K562 (cell line): ENCODE measurements at regions not wholly inside any gene's neighbourhood (a gene's known extent, or its start where the extent isn't known, plus 50 kb on each side); places are given as distances from the start of the nearest gene placed in this dataset.

ENCODE experiments used
- ATAC-seq: fragments of 200-7000 bp; cut with Tn5 transposase; 3 replicates; pipeline ENCODE4 v1.9.1; 2020; ENCODE audit warnings: moderate library complexity
- BruUV-seq: library from RNA; stranded (reverse); fragments of 400-500 nt; replicated peaks from 2 replicates; lab custom pipeline; 2021; lab: Mats Ljungman, UMichigan
- CTCF ChIA-PET: fragments of 300-600 bp; formaldehyde crosslinking; extraction: SDS; loops from one replicate; lab custom pipeline; 2021; ENCODE audit warnings: low intra/inter-chr PET ratio; lab: Yijun Ruan, JAX
- POLR2A ChIA-PET: fragments of 300-600, 350-650 bp; sonication (Branson Sonifier 250); formaldehyde crosslinking; extraction: SDS; loops from one replicate; lab custom pipeline; 2021; ENCODE audit warnings: antibody characterized with exemption, inconsistent platforms; lab: Yijun Ruan, JAX
- DNase-seq, 4 experiments: peaks; one replicate each; pipeline versions ENCODE4 v3.0.0 to v3.0.0-alpha.2; 2011 to 2018; ENCODE audit warnings: low spot score in 3 of 4, mixed read lengths in 3 of 4; ENCODE audit errors: extremely low read depth in 1 of 4
- FAIRE-seq: peaks from 2 replicates; lab custom pipeline; 2011; peaks lifted over from hg19 to GRCh38; lab: Jason Lieb, UNC
- H2AFZ ChIP-seq: 2 replicates; pipeline ENCODE4 v1.6.0; 2011; ENCODE audit warnings: low read depth, low read length, control low read depth, inconsistent platforms
- H3K27ac ChIP-seq: fragments of 200-600 bp; 3 replicates; pipeline ENCODE4 v1.8.0; 2011; ENCODE audit warnings: low read depth, mild to moderate bottlenecking, control low read depth, inconsistent platforms, low read length, moderate library complexity, mixed read lengths; ENCODE audit errors: extremely low read depth
- H3K27me3 ChIP-seq, 2 experiments: fragments of 300-600 bp in 1 of 2; 2 replicates in 1 of 2; 3 replicates in 1 of 2; pipeline versions ENCODE4 v1.6.0 to v1.8.0; 2011; ENCODE audit warnings: inconsistent platforms in 2 of 2, low read length in 2 of 2, mild to moderate bottlenecking in 1 of 2, mixed read lengths in 1 of 2, moderate library complexity in 1 of 2; ENCODE audit not compliant: control insufficient read depth in 2 of 2, insufficient read depth in 2 of 2
- H3K36me3 ChIP-seq: fragments of 300-600 bp; 3 replicates; pipeline ENCODE4 v1.8.0; 2011; ENCODE audit warnings: mild to moderate bottlenecking, low read length, inconsistent platforms; ENCODE audit not compliant: control insufficient read depth, insufficient read depth
- H3K4me1 ChIP-seq, 2 experiments: fragments of 200-600 bp in 1 of 2; replicated peaks in 1 of 2; 2 replicates in 1 of 2; 3 replicates in 1 of 2; pipeline versions ENCODE4 v1.5.1 to v1.8.0; 2011; ENCODE audit warnings: inconsistent platforms in 2 of 2, low read length in 2 of 2, mild to moderate bottlenecking in 1 of 2, mixed read lengths in 1 of 2, moderate library complexity in 1 of 2; ENCODE audit not compliant: control insufficient read depth in 2 of 2, insufficient read depth in 2 of 2
- H3K4me2 ChIP-seq: 2 replicates; pipeline ENCODE4 v1.6.1; 2011; ENCODE audit warnings: low read length, control low read depth, inconsistent platforms, mixed read lengths; ENCODE audit not compliant: insufficient read depth
- H3K4me3 ChIP-seq: fragments of 200-600 bp; sonication (generic), shearing (Covaris generic); 2 replicates; pipeline ENCODE4 v1.5.1; 2016; ENCODE audit warnings: control low read depth, inconsistent platforms
- H3K79me2 ChIP-seq: fragments of 200-600 bp; 3 replicates; pipeline ENCODE4 v1.8.0; 2011; ENCODE audit warnings: low read length, inconsistent platforms; ENCODE audit not compliant: control insufficient read depth, insufficient read depth
- H3K9ac ChIP-seq, 2 experiments: 2 replicates each; pipeline versions ENCODE4 v1.6.0 to v1.6.1; 2011; ENCODE audit warnings: low read depth in 2 of 2, low read length in 2 of 2, control low read depth in 1 of 2, inconsistent platforms in 1 of 2, mild to moderate bottlenecking in 1 of 2, mixed read lengths in 1 of 2; ENCODE audit not compliant: insufficient read depth in 1 of 2
- H3K9me1 ChIP-seq: one replicate; pipeline ENCODE4 v1.6.0; 2011; ENCODE audit warnings: inconsistent platforms, mild to moderate bottlenecking, low read length, moderate library complexity; ENCODE audit not compliant: control insufficient read depth, insufficient read depth
- H3K9me3 ChIP-seq: replicated peaks from 2 replicates; pipeline ENCODE4 v1.5.1; 2011; ENCODE audit warnings: low read depth, low read length, inconsistent platforms; ENCODE audit not compliant: control insufficient read depth, insufficient read depth
- H4K20me1 ChIP-seq: replicated peaks from 2 replicates; pipeline ENCODE4 v1.6.1; 2011; ENCODE audit warnings: low read length, inconsistent platforms, mixed read lengths; ENCODE audit not compliant: control insufficient read depth, insufficient read depth
- AFF4 ChIP-seq: sonication (generic); formaldehyde crosslinking; IDR thresholded peaks from 2 replicates; pipeline ENCODE4 v1.8.0; 2023; ENCODE audit warnings: mild to moderate bottlenecking, missing genetic modification reagents
- CBX3 ChIP-seq, 2 experiments: IDR thresholded peaks; 1 replicate in 1 of 2; 2 replicates in 1 of 2; pipeline ENCODE4 v1.6.1; 2012; ENCODE audit warnings: inconsistent platforms in 2 of 2, low read length in 2 of 2, borderline replicate concordance in 1 of 2, control low read depth in 1 of 2
- ELF2 ChIP-seq: fragments of 250-450 bp; sonication (Bioruptor Pico); IDR thresholded peaks from 2 replicates; pipeline ENCODE4 v1.5.0; 2021; ENCODE audit warnings: mild to moderate bottlenecking
- GATAD2B ChIP-seq: fragments of 450-650 bp; IDR thresholded peaks from 2 replicates; pipeline ENCODE4 v1.6.1; 2017; ENCODE audit warnings: mild to moderate bottlenecking, borderline replicate concordance
- NFE2L1 ChIP-seq: fragments of 450-650 bp; IDR thresholded peaks from 2 replicates; pipeline ENCODE4 v1.6.1; 2016; ENCODE audit warnings: missing genetic modification characterization, low read depth, mild to moderate bottlenecking, missing compliant biosample characterization, moderate library complexity, borderline replicate concordance
- NR1H2 ChIP-seq: sonication (generic); formaldehyde crosslinking; IDR thresholded peaks from 2 replicates; pipeline ENCODE4 v1.4.0; 2020; ENCODE audit warnings: mild to moderate bottlenecking, missing genetic modification reagents
- POLR2G ChIP-seq: fragments of 200-400 bp; formaldehyde crosslinking; IDR thresholded peaks from 2 replicates; pipeline ENCODE4 v1.6.1; 2017; ENCODE audit warnings: low read depth, mild to moderate bottlenecking, antibody characterized with exemption, low read length, moderate library complexity
- RB1 ChIP-seq: fragments of 450-650 bp; IDR thresholded peaks from 2 replicates; pipeline ENCODE4 v1.6.1; 2017; ENCODE audit warnings: low read depth, mild to moderate bottlenecking
- RBM25 ChIP-seq: fragments of 200-400 bp; formaldehyde crosslinking; IDR thresholded peaks from 2 replicates; pipeline ENCODE4 v1.6.1; 2018; ENCODE audit warnings: low read length, low read depth, moderate library complexity; ENCODE audit not compliant: severe bottlenecking
- RNF2 ChIP-seq: sonication (generic); IDR thresholded peaks from 2 replicates; pipeline ENCODE4 v1.6.1; 2016
- RUNX1 ChIP-seq: sonication (generic); IDR thresholded peaks from 2 replicates; pipeline ENCODE4 v1.6.1; 2016; ENCODE audit warnings: antibody characterized with exemption, low read depth
- SMC3 ChIP-seq: conservative IDR thresholded peaks from 2 replicates; pipeline ENCODE4 v1.6.1; 2011; ENCODE audit warnings: low read depth, low read length, improper control_type of control experiment; ENCODE audit not compliant: insufficient read depth
- WHSC1 ChIP-seq: IDR thresholded peaks from one replicate; pipeline ENCODE4 v1.6.1; 2012; ENCODE audit warnings: low read length, control low read depth, inconsistent platforms
- ZNF121 ChIP-seq: sonication (generic); formaldehyde crosslinking; conservative IDR thresholded peaks from 2 replicates; pipeline ENCODE4 v1.8.0; 2022; ENCODE audit warnings: missing genetic modification reagents
- ZNF217 ChIP-seq: sonication (generic); formaldehyde crosslinking; IDR thresholded peaks from 2 replicates; pipeline ENCODE4 v1.8.0; 2022; ENCODE audit warnings: mild to moderate bottlenecking, missing genetic modification reagents
- ZNF280A ChIP-seq: fragments of 450-650 bp; IDR thresholded peaks from 2 replicates; pipeline ENCODE4 v1.6.1; 2018; ENCODE audit warnings: mild to moderate bottlenecking, low read depth; ENCODE audit not compliant: partially characterized antibody
- ZNF347 ChIP-seq: fragments of 450-650 bp; formaldehyde crosslinking; IDR thresholded peaks from 2 replicates; pipeline ENCODE4 v1.4.0; 2020; ENCODE audit warnings: low read depth, mild to moderate bottlenecking, moderate library complexity
- ZNF695 ChIP-seq: fragments of 450-650 bp; formaldehyde crosslinking; IDR thresholded peaks from 2 replicates; pipeline ENCODE4 v1.4.0; 2020; ENCODE audit warnings: mild to moderate bottlenecking, moderate library complexity
- WGBS: fragments of 100-300 bp; shearing (Covaris generic); methylation state at CpG from one replicate; pipeline ENCODE4 v1.1.6; 2016; ENCODE audit warnings: low coverage, mixed read lengths; ENCODE audit not compliant: insufficient coverage; ENCODE audit errors: missing lambda C conversion rate; 5-methylcytosine and 5-hydroxymethylcytosine counted together
- in situ Hi-C: fragments of 300-500 bp; cut with MboI; formaldehyde crosslinking; loops from 4 replicates; pipeline ENCODE4 v1.15.0; 2018; ENCODE audit warnings: inconsistent platforms, mixed read lengths
- intact Hi-C: fragments of 100-400 bp; cut with micrococcal nuclease; formaldehyde crosslinking; loops from 2 replicates; pipeline ENCODE4 v1.14.2; 2022

GRCh38 chr1:104745875-104746274, 996.2 kb downstream of the AMY1C start:
- CTCF ChIA-PET: no interaction called here
- BruUV-seq: no TSS peak
- Histone ChIP-seq H3K4me1 (no peaks in the 10 kb centered on the region), H3K27me3 (no peaks in the 10 kb centered on the region), H4K20me1 (no peaks in the 10 kb centered on the region), H3K4me2 (no peak overlapping the region), H3K79me2 (no peaks in the 10 kb centered on the region), H2AFZ (no peak overlapping the region), H3K4me3 (no peak overlapping the region), H3K27ac (no peak overlapping the region), H3K9me1 (no peaks in the 10 kb centered on the region), H3K9me3 (no peaks in the 10 kb centered on the region), H3K9ac (no peak overlapping the region), H3K36me3 (no peaks in the 10 kb centered on the region)
- 0% methylated on average over 2 of the region's 2 CpGs for WGBS
- intact Hi-C loops (no loop called here), in situ Hi-C loops (no loop called here)
- no peak for DNase-seq
- POLR2A ChIA-PET: no interaction called here
- no peak for TF ChIP-seq ZNF347
- no peak for TF ChIP-seq NFE2L1
- no peak for TF ChIP-seq GATAD2B
- no peak for TF ChIP-seq ELF2 (CRISPR knock-in tag)
- TF ChIP-seq WHSC1: no peak
- no peak for TF ChIP-seq ZNF280A
- TF ChIP-seq ZNF695 (CRISPR knock-in tag): no peak
- no peak for TF ChIP-seq ZNF121
- no peak for TF ChIP-seq CBX3 (IDR thresholded peaks at IDR 0.05; ENCODE audit: borderline replicate concordance in 1 of 2, low read length in 2 of 2)
- no peak for TF ChIP-seq RNF2
- no peak for TF ChIP-seq RUNX1
- no peak for TF ChIP-seq RBM25
- no peak for TF ChIP-seq ZNF217 (CRISPR knock-in tag)
- TF ChIP-seq AFF4 (CRISPR knock-in tag): no peak
- no peak for TF ChIP-seq NR1H2
- TF ChIP-seq SMC3: no peak
- no peak for TF ChIP-seq POLR2G
- TF ChIP-seq RB1: no peak
- no peak for ATAC-seq
- FAIRE-seq: no peak
